GM12801 (cell line): ENCODE measurements at regions not wholly inside any gene's neighbourhood (a gene's known extent, or its start where the extent isn't known, plus 50 kb on each side); places are given as distances from the start of the nearest gene placed in this dataset.

Source experiments
- CTCF ChIP-seq: IDR thresholded peaks from one replicate; pipeline ENCODE4 v1.5.1; 2011; ENCODE audit warnings: control low read depth; ENCODE audit not compliant: insufficient read length; ENCODE audit errors: extremely low read depth

- no peak for TF ChIP-seq CTCF
Measured at GRCh38 chr10:7042000-7042399, 368.8 kb downstream of the SFMBT2 start.

GRCh38 chr10:7040681-7041080, 370.2 kb downstream of the SFMBT2 start:
- no peak for TF ChIP-seq CTCF

GRCh38 chr10:7039859-7040258, 371.0 kb downstream of the SFMBT2 start:
- no peak for TF ChIP-seq CTCF

GRCh38 chr10:7038416-7038815, 372.4 kb downstream of the SFMBT2 start:
- no peak for TF ChIP-seq CTCF

GRCh38 chr10:7036951-7037350, 373.9 kb downstream of the SFMBT2 start:
- no peak for TF ChIP-seq CTCF

GRCh38 chr10:7035126-7035761, 375.6 kb downstream of the SFMBT2 start:
- no peak for TF ChIP-seq CTCF

GRCh38 chr10:7033031-7033430, 377.8 kb downstream of the SFMBT2 start:
- TF ChIP-seq CTCF, result no peak
